ENCODE measurements at regions not wholly inside any gene's neighbourhood (a gene's known extent, or its start where the extent isn't known, plus 50 kb on each side); places are given as distances from the start of the nearest gene placed in this dataset.

DNA sequence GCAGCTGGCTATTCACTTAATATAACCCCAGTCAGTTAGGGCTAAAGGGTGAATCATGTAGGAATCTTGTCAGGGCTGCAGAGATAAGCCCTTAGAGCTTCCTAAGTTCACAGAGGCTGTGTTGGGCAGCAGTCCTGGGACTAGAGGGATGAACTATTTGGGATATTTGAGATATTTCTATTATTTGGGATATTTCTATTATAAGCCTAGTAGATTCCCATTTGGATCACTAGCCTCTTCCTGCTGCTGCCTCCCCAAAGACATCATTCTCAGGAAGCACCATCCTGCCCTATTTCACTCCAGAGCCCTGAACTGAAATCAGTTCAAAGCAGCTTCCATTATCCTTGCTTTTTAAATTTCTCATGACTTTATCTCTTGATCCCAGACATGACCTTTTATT, 501.3 kb downstream of the NUF2 start:
- no peak for DNase-seq

DNA sequence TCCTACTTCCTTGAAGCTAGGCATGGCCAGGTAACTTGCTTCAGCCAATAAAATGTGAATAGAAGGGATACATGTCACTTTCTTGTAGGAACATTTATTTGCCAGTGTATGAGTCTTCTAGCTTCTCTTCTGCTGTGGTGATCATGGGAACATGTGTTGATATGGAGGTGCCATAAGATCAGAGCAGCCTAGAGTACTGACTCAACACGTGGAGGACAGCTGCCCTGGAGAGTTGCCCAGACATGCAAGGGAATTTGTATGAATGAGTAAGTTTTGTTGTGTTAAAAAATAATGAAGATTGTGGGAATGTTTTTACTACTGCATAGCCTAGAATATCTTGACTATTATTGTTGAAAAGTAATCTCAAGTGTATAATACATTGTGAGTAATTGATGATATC, 502.3 kb downstream of the NUF2 start:
- no peak for DNase-seq

DNA sequence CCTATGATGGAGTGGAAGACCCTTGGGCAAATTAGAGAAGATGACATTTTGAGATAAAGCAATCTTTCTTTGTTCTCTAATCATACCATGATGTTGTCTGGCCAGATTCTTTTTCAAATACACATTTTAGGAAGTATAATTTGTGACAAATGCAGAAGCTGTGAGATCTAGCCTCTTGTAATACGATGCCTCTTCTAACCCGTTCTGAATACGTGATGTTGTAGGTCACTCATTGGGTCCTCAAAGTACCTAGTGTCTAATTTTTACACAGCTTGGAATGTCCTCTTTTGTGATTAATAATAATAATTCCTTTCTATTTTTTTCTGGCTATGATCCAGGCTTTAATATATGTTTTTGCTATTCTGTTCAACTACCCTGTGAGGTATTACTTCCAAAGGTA, 502.7 kb downstream of the NUF2 start:
- no peak for DNase-seq

DNA sequence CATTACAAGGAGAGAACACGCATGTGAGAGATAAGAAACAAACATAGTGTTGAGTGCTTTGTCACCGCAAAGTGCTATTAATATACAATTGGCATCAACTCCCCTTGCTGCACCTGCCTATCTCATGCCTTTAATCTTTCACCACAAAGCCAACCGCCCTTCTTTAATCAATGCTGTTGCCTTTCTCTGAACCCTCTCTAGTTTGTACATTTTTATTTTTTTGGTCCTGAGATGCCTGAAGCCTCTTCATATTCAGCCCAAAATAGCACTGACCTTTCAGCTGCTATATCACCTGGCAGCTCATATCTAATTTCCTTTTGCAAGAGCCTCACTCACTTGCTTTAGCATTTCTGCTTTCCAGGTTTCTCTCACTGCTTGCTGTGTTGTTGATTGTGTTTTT, 504.7 kb downstream of the NUF2 start:
- no peak for DNase-seq

DNA sequence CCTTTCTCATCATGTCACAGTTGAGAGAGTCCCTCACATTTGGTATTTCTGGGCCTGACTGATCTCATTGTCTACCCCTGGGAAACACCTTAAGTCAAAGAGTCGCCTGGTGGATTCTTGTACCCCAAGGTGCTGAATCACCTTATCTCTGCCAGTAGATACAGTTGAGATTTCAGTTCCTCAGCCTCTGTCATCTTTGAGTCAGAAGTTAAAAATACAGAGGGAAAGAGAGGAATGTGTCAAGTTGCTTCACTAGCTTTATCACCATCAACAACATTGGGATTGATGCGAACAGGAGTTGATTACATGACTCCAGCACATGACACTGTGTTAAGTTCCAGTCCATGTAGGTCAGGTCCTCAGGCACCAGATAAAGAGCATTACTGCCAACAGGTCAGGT, 513.0 kb downstream of the NUF2 start:
- no peak for DNase-seq

DNA sequence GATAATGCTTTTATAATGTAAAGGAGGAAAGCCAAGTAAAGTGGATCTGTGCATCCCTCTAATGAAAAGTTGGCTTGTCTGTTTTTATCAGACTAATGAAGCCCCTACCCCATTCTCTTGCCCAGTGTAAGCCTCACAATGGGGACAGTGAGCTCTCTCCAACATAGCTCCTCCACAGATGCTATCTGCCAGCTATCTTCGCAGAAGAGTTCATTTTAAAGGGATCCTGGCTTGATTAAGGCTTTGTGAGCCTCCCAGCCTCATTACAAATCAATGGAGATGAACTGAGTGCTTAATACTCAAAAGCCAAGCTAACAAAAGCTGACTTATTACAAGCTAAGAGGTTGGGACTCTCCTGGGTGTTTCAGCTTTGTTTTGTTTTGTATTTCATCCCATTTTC, 514.7 kb downstream of the NUF2 start:
- DNase-seq, result no peak

DNA sequence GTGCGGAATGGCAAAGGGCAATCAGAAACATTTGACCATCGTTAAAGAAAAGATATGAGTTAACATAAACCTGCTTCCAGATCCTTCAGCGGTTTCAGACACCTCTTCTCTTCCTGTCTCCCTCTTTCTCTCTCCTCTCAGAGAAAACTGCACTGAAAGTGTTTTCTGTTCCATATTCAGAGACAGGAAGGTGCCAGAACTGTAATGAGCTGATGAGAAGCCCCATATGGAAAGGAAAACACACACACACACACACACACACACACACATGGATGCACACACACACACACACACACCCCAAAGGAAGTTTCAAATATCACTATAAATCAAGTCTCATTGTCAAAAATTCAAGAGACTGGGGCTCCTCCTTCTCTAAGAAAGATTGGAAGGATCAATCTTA, 515.5 kb downstream of the NUF2 start:
- DNase-seq, result no peak

DNA sequence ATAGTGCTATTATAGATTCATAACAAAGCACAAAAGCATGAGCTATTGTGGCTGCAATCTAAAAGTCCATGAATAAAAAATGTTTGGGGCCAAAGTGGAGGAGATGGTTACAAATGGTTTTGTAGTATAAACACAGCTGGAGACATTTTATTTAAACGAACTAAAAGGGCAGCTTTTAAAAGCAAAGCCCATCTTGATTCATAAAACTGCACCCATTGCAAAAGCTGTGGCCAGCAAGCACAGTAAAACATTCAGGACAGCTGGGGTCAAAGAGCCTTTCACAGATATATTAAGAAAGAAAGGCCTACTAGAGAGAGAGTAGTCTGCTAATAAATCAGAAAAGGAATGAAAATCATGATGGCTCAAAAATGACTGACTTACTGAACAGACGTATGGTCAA, 520.8 kb downstream of the NUF2 start:
- no peak for DNase-seq

DNA sequence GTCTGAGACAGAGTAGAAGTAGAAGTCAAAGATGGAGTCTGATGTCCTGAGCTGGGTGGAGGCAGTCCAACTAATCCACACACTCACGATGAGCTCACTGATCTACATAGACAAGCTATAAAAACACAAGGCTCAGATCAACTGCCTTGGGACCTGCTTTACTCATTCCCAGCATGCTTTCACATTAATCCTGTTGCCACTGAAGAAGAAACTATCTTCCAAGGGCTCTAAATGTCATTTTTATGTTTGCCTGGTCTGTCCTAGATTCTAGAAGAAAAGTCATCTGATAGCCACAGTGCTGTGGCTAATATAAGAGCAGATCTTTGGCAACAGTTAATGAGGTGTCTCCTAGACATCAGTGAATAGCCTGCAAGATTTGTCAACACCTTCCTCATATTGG, 522.7 kb downstream of the NUF2 start:
- no peak for DNase-seq

DNA sequence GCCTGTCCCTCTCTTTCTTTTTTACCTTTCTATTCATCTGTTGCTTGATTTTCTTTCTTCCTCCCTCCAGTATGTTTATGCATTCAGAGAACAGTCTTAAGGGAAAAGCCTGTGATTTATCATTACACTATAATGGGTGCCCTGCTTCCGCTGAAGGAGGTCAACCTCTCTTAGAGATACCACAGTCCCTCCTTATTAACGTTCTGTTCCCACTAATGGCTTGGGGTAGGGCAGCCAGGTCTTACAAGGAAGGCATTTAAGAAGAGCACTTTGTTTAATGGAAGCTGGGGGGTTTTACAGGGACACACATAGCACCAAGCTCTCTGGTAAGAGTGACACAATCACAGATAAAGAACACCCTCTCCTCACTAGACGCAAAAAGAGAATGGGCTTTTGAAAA, 523.5 kb downstream of the NUF2 start:
- no peak for DNase-seq

DNA sequence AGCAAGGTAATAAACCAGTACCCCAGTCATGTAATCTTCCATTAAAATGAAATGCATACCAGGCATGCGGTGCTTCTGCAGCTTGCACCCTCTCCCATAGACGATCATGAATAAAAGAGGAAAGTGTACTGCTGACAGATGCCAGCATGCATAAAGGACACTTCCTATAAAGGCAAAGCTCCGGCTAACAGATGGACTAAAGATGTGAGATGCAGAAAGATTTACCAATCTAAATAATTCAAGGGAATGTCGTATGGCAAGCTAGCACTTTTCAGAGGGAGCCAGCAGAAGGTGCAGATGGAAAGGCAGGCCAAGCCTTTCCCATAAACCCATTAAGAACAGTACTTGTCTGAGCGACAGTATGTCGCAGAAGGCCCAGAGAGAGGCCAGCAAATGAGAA, 542.0 kb downstream of the NUF2 start:
- no peak for DNase-seq

DNA sequence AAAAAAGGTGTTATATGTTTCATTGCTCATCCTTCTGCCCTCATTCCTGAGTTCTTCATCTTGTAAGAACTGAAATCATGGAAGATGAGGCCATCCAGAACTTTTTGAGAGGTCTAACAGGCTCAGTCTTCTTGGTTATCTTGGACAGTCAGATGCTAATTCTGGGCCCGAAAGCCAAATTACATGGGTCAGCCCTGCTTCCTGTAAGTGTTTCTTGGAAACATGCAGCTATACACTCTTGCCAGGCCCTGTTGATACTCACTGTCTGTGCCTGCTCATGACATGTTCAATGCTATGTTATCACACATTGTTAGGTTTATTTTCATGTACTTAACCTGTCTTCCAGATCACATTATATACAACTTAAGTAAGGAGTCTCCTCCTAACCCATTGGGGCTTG, 542.5 kb downstream of the NUF2 start:
- no peak for DNase-seq

DNA sequence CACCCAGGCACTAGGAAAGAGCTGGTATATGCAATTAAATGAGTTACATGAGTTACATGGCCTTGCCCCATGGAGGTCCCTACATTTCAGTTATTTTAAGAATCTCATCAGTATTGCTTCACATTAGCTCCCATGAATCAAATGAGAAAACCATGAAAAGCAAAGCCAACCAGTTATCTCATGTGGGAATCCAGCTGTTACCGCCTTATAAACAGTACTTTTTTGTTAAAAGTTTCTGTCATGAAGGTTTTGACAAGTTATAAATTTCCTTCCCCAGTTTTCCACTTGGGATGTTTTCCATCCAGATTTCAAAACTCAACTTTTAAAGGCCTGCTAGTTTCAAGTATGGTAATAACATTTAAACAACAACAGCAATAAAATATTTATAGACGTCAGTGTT, 544.8 kb downstream of the NUF2 start:
- DNase-seq, result no peak

DNA sequence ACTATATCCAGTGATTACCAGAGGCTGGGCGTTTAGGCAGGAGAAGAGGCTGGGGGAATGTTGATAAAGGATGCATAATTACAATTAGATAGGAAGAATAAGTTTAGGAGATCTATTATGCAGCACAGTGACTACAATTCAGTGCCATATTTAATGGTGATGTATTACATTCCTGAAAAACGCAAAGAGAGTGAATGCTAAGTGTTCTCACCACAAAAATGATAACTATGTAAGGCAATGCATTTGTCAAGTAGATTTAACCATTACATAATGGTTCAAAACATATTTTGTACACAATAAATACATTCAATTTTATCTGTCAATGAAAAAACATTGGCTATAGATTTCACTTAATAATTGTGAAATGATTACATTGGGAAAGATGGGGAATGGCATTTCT, 548.9 kb downstream of the NUF2 start:
- no peak for DNase-seq

DNA sequence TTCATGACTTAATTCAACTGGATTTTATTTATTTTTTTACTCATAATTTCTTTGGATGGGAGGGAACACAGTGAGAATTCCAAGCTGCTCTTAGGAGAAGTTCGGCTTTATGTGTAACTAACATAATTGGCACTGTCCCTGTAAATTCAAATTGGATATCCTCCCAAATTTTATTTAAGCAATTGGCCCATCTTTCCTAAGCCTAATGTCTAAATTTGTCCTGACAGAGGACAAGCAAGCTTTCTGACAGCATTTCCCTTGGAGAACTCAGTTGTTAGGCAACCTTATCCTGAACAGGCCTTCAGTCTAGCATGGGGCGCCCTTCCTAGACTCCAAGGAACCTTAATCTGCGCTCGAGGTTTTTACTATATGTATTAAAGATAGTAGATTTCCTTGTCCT, 550.3 kb downstream of the NUF2 start:
- DNase-seq, result no peak

DNA sequence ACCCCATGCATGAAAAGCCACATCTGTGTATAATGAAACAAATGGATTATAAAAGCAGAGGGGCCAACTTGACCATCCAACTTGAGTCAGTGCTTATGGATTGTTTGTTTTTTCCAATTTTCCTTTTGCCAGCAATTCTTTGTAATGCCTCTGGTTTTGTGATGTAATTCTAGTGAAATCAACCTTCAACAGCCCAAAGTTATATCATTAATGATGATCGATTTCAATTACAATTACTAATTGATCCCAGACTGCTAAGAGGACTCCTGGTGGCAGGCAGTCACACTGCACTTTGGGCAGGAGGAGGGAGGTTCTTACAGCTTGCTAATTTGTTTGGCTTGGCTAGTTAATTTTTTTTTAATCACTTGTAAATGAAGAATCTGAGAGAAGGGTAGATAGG, 552.3 kb downstream of the NUF2 start:
- no peak for DNase-seq

DNA sequence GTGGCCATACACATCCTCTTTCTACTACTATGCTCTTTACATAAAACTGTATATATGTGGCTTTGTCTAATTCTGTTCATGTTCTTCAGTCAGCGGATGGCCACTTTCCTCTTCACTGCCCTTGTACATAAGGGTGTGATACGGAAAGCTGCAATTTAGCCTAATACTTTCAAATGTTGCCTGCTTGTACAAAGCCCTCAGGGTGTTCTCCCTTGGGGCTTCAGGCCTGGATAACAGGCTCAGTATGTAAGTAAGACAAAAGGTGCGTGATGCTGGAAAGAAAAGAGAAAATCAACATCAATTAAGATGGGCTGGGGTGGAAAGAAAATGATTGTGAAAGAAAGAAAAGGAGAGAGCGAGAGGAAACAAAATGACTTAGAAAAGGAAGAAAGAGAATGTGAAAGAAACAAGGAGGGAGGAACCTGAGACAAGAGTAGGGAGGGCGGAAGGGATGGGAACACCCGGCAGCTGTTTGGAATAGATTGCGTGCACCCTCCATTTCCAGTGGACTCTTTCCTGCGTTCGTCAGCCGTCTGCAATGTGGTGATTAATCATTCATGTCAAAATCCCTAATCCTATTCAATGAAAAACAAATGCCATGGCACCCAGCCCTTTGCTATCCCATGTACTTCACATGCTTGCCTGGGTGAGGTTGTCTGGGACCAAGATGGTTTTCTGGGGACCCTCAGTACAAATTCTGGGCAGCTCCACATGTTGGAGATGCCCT, 553.6 kb downstream of the NUF2 start:
- DNase-seq, result no peak

DNA sequence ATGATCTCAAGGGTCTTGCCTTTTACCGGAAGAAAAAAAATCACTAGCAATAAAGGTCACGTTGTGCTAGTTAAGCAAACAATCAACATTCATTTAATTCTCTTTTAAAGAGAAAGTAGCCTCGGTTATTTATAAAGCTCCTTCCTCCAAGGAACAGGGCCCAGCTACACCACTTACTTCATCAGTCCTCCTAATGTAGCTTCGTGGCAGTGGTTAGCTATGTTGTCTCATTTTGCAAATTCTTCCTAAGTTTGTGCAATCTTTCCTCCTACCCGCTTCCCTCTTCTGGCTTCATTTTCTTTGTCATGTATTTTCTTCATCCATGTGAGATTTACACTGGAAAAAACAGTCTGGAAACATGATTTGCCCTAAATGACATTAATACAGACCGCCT, 554.2 kb downstream of the NUF2 start:
- DNase-seq, result no peak

DNA sequence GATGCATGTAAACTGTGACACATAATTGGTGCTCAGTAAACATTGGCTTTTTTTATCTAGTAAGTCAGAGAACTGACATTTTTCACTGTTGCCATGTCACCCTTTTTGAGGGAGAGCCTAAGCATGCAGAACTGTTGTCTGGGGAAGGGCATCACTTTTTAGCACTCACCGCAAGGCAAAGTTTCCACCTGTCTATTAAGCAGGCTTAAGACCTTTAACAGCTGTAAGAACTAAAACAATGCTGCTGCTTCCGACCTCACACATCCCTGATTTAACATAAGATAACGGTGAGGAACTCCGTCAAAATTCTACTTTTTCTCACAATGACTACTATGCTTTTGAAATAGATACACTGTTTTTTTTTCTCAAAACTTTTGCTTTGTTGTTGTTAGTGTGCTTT, 554.8 kb downstream of the NUF2 start:
- no peak for DNase-seq

DNA sequence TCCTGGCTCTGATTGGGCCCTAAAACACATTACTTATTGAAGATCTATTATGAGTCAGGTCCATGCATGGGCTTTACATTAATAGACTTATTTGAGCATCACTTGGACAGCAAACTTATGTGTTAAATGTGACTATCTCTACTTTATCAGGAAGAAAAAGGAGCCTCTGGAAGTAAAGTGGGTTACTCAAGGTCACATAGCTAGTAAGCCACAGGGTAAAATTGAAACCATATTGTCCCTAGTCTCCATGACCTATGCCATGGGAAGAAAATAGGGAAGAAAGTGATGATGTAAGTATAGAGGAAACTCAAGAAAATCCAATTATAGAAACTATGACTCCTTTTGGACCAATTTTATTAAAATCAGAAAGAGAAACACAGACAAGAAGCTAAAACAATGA, 555.3 kb downstream of the NUF2 start:
- no peak for DNase-seq

DNA sequence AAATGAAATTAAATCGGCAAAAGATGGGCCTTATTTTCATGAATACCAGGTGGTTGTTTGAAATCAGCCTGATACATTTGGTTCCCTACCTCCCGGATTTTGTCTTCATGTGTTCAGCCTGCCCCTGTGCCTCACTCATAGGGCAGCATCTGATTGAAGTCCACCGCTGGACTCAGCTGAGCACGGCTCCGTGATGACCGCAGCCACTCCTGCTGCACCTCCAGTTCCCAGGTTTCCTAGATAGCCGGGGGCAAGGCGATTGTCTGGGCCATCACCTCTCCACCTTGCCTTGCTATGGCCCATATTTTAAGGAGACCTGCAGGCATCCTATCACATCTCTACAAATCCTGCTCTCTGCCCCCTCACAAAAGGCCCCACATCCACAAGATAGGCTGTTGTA, 563.8 kb downstream of the NUF2 start:
- DNase-seq, result no peak

DNA sequence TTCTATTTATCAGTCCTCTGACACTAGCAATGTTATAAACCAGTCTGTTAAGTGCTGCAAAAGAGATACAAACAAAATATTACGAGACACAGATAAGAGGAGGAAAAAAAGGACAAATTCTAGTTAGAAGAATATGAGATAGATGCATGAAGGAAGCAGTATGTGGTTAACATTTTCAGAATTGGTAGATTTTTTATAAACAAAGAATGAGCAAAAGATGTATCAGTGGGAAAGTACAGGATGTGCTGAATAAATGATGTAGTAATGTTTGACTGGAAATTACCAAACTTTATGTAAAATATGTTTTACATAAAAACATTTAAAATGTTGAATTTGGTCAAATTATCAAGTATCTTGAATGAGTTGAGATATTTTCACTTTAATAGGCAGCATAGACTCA, 574.2 kb downstream of the NUF2 start:
- no peak for DNase-seq

DNA sequence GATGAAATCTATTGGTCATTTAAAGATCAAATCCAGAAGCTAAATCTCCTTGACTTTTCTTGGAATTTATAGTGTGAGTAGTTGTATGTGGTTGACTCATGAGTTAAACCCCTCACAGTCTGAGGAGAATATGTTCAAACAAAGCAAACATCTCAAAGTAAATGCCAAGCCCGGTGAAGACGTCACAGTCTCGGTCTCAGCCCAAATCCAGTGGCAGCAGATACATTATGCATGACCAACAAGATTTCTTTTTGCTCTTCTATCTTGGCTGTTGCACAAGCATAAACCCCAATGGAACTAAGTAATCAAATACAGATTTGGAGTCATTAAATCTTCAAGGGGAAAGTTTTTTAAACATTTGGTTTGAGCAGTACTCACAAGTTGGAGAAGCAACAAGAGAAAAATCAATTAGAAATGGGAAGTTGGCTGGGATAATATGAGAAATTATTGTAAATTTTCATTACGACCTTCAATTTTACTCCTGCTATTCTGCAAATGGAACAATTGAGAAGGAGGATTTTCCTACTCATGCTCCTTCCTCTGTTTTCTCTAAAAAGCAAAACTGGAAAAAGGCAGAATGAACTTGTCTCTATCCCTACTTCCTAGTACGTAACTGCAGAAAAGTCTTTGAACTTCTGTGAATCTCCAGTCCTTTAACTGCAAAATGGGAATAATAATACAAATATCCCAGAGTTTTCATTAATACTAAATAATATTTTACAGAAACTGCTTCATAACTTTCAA, 575.8 kb downstream of the NUF2 start:
- no peak for DNase-seq

DNA sequence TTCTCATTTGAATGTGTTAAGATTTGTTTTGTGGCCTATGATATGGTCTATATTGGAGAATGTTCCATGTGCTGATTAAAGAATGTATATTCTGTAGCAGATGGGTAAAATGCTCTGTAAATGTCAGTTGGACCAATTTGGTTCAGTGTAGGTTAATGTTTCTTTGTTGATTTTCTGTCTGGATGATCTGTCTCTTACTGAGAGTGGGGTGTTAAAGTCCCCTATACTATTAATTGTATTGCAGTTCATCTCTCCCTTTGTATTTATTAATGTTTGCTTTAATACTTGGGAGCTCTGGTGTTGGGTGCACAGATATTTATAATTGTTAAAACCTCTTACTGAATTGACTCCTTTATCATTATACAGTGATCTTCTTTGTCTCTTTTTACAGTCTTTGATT, 584.5 kb downstream of the NUF2 start:
- no peak for DNase-seq
